ENCODE measurements at regions not wholly inside any gene's neighbourhood (a gene's known extent, or its start where the extent isn't known, plus 50 kb on each side); places are given as distances from the start of the nearest gene placed in this dataset.
"Not testable (repeated sequence)": the region's sequence is repeated elsewhere in the genome, so short reads cannot be mapped to it uniquely, and the experiment has no call there.

DNA sequence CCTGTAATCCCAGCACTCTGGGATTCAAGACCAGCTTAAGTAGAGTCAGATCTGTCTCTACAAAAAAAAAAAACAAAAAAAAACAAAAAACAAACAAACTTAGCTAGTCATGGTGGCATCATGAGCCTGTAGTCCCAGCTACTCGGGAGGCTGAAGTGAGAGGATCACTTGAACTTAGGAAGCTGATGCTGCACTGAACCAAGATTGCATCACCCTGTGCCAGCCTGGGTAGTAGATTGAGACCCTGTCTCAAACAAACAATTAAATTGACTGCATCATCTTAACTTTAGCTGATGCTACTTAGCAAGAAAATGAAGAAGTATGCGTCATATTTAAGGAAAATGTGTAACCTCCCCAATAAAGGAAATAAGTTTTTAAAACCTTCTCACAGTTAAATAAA, 136.6 kb upstream of the ATXN7L3B start:
- no peak for DNase-seq

DNA sequence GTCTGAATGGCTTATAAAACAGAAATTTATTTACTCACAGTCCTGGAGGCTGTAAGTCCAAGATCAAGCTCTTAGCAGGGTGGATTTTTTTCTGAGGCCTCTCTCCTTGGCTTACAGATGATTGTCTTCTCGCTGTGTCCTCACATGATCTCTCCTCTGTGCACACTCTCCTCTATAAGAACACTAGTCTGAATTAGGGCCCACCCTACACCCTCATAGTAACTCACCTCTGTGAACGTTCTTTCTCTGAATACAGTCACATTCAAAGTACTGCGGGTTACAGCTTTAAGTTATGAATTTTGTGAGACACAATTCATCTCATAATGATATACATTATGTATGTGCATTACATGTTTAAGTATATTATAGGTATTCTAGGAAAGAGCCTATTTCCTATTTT, 135.7 kb upstream of the ATXN7L3B start:
- DNase-seq = no peak

DNA sequence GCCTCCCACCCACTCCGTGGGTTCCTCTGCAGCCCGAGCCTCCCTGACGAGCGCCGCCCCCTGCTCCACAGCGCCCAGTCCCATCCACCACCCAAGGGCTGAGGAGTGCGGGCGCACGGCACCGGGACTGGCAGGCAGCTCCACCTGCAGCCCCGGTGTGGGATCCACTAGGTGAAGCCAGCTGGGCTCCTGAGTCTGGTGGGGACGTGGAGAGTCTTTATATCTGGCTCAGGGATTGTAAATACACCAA, 134.5 kb upstream of the ATXN7L3B start:
- DNase-seq = not testable (repeated sequence)

DNA sequence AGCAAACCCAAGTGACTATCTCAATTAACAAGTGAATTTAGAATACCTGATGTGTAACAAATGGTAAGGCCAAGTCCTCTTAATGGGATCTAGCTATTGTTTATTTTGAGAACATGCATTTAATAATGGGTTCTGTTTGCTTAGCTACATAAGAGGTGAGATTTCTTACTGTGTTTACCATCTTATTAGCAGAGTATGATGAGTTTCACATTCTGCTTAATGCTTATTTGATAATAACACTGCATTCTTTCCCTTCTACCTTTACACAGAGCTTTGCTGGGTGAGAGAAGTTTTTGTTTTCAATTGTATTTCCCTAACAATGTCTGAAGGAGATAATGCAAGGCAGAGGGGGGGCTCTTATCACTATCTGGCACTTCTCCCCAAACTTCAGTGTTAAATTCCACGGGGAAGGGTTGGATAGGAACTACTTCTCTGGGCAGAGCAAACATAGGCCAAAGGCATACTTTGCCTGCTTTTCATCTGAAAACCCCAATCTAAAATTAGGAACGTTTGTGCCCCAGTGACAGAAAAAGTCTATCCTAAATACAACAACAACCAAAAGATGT, 129.0 kb upstream of the ATXN7L3B start:
- no peak for DNase-seq

DNA sequence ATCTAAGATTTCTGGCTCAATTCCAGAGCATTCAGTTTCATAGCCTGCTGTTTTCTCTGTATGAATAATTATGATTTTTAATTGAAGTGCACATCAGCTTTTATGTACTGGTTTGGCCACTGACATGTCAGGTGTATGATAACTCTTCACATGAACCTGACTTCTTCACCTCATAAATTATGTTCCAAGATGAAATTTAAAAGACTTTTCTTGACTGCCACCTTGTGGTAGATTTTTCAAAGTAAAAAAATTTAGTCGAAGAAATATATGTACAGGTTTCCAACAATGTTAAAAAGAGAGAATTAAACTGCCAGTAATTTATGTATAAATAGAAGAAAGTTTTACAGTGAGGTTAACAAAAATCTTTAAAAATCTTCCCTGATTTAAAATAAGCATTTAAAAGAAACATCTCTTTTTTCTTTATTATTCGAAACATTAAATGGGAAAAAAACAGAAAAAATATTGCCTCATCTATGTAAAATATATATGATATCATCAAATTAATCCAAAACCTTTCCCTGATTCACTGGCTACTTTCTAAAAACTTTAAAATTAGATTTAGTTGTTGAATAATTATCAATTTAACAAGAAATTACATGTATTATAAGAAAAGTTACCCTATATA, 124.9 kb upstream of the ATXN7L3B start:
- DNase-seq = no peak

DNA sequence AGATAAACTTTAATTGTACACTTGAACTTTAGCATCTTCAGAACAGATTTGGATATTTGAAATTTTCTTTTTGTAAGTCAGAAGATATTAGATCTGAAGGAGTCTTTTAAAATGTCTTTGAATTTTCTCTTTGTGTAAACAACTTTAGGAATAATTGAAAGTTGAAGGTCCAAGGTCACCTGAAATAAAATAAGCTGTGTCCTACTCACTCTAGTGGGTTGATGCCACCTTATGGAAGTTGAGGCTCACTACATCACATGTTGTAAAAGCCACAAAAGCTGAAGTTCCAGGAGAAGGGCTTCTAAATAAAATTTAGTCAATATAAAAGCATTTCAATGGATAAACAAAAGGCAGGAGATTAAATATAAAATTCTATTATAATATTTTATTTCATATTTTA, 122.0 kb upstream of the ATXN7L3B start:
- no peak for DNase-seq

DNA sequence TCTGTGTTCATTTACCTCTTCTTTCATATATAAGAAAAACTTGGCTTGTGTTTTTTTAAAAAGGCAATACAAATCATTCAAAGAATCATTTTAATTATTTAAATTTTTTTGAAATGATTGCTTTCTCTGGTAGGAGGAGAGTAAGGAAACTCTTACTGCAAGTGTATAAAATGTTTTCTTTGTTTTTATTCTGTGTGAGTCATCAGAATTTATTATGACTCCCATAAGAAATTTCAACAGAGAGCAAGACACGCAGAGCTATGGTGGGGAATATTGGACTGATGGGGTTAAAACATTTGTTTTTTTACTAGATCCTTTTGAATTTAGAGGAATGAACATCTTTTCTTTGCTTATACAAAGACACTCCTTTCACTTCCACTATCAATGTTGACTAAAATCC, 119.1 kb upstream of the ATXN7L3B start:
- no peak for DNase-seq

DNA sequence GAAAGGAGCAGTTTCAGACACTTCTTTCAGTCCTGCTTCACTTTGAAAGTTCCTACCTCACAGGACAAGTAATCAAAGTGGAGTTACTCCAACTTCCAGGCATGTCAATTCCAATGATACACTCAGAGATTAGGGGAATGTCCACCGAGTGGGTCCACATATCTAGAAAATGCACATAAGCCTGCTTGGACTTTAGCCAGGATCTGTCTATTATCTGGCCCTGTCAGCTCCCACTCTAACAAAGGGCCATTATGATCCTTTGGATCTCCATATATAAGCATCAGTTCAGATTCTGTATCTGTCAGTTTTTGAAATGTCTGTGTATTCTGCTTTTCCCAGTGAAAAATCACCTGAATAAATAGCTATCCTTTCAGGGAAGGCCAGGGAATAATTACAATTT, 112.9 kb upstream of the ATXN7L3B start:
- DNase-seq = no peak

DNA sequence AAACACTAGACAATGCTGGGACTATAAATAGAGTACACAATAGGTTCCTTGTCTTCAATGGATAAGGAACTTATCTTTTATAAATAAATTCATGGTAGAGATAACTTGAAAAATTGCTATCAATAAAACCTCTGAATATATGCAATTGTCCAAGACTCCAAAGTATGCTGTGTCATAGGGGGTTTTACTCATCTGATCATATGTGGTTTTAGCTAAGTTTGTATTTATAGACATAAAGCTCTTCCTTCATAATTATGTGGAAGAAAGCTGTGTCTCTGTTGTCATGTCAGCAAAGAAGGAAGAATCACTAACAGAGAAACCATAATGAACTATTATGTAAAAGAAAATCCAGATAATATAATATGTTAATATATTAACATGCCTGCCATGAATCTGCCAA, 111.5 kb upstream of the ATXN7L3B start:
- no peak for DNase-seq

DNA sequence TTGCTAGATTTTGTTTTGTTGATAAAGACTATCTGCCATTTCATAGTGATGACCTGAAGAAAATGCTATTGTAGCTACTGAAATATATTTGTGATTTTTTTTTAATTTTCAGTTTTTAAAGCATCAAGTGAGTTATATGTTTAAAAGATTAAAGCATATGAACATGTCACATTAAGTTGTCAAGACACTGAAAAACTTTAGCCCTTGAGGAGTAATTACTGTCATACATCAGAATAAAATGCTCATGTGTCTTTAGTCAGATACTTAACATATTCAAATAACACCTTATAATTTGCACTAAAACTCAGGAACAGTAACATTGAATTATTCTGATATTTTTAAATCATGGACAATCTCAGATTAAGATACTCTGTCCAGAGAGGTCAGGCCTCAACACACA, 108.1 kb upstream of the ATXN7L3B start:
- no peak for DNase-seq

DNA sequence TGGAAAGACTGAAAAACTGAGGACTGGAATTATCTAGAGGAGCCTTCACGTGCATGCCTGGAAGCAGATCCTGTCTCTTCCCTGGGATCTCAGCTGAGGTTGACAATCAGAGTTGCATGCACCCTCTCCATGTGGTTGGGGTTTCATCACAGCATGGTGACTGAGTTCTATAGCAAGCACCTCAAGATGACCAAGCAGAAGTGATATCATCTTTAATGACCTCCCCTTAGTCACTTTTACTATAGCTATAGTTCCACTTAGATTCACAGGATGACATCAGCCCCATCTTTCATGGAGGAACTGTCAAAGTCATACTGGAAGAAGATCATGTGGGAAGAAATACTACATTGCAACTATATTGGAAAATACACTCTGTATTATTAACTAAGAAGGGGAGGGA, 105.8 kb upstream of the ATXN7L3B start:
- DNase-seq = no peak

DNA sequence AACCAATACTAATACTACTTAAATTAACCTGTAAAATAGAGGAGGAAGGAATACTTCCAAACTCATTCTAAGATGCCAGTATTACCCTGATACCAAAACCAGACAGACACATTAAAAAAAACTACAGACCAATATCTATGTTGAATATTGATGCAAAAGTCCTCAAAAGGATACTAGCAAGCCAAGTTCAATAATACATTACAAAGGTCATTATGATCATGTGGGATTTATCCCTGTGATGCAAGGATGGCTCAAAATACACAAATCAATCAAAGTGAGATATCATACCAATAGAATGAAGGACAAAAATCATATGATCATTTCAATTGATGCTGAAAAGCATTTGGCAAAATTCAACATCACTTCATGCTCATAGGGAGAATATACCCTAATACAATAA, 97.2 kb upstream of the ATXN7L3B start:
- DNase-seq = no peak

DNA sequence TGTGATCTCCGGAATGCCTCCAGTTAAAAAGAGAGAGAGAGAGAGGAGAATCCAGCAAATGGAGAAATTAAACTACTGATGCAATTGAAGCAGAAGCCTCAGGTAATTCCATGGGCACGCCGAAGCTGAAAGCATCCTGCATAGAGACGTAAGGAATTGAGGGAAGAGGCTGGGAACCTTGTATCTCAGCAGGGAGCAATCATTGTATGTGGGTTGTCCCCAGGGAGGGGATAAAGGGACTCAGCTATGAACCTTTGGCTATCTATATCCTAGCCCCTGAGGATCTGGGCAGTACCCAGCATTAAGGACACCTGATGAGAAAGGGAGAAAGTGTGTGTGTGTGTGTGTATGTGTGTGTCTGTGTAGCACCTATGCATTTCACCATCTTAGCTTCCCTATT, 95.8 kb upstream of the ATXN7L3B start:
- DNase-seq = no peak

DNA sequence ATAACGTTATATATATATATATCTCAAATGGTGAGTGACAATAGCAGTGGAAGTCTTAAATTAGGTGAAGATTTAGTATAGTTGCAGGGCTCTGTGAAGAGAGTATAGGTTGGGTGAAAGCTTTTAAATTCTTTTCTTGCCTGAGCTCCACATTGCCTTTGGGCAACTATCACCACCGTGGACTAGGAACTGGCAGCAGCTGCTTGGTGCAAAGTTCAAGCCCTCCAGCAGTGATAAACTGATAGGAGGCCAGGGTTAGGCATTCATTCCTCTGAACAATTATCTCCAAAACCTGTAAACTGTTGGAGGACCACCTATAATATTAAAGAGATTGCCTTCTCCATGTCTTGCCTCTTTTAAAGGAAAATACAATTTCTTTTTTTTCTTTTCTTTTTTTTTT, 91.2 kb upstream of the ATXN7L3B start:
- no peak for DNase-seq

DNA sequence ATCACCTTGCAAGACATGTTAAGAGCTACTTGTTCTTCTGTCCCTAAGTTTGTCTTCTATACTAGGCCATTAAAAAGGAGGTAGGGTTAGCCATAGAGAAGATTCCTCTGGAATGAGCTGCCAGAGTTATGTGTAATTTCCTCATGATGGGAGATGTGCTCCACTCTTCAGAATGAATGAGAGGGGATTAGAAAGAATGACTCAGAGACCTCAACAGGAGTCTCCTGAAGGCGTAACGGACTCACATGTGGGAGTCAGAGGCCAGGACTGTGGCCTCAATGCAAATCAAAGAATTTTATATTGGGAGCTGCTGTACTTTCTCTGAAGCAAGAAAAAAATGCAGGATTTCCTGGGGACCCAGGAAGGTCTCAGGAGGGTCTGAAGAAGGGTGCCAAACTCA, 87.8 kb upstream of the ATXN7L3B start:
- DNase-seq = no peak

DNA sequence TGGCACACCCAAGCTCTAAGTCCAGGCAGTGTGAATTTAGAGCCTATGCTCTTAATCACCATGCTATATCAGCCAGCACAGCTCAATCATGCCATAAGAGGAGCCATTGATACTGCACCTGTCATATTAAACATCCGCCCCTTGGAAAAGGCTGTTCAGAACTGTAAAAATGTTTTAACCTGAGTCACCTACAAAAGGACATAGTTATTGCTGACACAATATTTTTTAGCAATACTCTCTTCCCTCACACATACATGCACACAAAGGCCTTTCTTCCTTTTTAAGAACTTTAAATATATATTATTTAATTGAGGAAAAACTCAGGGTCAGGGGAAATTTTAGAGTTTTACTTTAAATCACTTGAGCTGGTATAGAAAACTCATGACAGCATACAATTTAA, 83.5 kb upstream of the ATXN7L3B start:
- DNase-seq = no peak

DNA sequence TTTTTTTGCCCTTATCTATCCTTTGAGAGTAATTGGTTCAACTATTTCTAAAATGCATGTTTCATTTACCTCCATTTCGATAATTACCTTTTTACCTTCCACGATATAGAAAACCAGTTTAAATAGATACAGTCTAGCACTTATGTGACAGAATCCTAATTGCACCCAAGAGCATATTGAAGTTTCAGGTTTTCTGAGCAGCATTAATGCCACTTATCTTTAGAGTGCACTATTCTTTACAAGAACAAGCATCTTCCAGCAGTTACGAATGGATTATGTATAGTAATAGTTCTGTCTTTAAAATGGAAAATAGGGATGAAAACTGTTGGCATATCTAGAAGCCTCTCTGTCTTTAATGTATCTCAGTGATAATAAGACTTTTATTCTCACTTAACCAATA, 82.2 kb upstream of the ATXN7L3B start:
- no peak for DNase-seq

DNA sequence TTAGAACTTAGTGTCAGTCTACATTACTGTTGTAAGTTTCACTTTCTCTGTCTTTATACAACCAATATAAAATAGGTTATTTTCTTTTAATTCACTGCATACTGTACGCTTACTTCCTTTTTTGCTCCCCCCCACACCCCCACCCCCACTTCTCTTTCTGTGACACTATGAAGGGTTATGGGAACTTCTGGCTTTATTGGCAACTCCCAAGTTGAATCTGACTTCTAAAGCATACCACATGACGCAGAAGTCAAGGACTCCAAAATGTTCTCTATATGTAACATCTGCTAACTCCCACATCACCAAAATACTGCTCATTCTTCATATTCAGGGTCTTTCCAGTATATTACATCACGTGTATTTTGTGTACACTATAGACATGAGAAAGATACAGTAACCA, 81.2 kb upstream of the ATXN7L3B start:
- no peak for DNase-seq

DNA sequence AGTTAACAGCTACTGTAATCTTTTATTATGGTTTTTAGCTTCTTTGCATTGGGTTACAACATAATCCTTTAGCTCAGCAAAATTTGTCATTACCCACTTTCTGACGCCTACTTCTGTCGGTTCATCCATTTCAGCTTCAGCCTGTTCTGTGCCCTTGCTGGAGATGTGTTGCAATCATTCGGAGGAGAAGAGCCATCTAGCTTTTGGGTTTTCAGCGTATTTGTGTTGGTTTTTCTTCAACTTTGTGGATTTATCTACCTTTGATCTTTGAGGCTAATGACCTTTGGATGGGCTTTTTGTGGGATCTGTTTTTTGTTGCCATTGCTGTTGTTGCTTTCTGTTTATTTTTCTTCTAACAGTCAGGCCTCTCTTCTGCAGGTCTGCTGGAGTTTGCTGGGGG, 69.2 kb upstream of the ATXN7L3B start:
- no peak for DNase-seq

DNA sequence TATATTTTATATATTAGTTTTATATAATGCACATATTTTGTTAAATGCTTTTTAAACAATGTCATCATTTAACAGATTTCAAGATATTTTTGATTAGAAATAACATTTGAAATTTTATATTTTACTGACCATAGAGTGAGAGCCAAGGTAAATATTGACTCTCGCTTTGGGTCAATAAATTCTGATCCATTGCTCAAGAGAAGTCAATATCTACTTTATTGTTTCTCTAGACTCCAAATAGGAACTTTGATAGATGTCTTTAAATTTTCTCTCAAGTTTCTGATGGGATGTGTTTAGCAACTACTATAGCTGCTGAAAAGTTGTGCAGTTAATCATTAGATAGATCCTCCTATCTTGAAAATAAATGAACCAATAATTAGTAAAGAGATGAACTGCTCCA, 61.4 kb upstream of the ATXN7L3B start:
- DNase-seq = no peak

DNA sequence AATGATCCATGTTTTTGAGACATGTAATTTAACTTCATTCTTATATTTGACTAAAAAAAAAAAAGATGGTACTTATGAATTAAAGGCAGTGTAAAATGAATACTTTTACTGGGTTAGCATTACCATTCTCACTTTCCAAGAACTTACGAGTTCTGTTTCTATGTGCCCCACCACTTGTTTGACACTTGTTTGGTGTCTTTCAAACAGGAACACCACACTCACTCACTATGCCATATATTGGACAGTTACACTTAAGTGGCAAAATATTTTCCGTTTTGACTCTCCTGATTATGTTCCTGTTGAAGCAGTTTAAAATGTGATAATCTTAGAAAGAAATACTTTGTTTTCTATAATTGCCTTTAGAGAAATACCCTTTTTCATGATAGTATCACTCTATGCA, 56.6 kb upstream of the ATXN7L3B start:
- DNase-seq = no peak

DNA sequence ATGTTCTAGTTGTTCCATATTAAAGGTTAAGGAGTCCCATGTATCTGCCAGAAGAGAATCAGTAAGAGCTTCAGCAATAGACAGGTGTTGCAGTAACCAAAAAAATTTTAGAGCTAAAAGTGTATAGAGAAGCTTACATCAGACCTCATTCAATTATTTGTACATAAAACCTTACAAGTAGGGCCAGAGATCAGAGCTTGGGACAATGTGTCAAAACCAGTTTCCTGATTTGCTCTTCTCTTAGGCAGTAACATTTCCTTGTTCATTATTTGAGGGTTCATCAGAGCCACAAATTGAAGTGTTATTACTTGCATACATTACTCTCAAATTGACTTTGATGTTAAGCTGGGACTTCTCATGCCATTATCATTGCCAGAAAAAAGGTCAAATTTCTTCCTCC, 55.5 kb upstream of the ATXN7L3B start:
- no peak for DNase-seq

DNA sequence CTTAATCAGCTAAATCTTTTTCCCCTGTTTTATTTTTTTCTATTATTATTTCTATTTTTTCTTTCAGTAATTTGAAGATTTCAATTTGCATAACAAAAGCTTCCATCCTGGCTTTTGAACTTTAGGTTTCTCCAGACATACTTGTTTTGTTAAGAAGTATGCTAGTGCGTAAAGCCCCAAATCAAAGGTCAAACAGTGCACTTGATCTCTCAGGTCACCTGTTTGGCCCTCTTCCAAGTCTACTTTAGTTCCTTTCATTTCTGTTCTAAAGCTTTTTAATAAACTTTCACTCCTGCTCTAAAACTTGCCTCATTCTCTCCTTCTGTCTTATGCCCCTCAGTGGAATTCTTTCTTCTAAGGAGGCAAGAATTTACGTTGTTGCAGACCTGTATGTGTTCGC, 54.6 kb upstream of the ATXN7L3B start:
- DNase-seq = no peak
